Smooth muscle cell (in vitro differentiated cells): ENCODE measurements at regions not wholly inside any gene's neighbourhood (a gene's known extent, or its start where the extent isn't known, plus 50 kb on each side); places are given as distances from the start of the nearest gene placed in this dataset.

Experiments used
- DNase-seq: peaks from one replicate; lab custom pipeline; 2025; ENCODE audit not compliant: unreplicated experiment; lab: John Stamatoyannopoulos, UW
- H2AFZ ChIP-seq: fragments of 200-600 bp; sonication (generic); 2 replicates; pipeline ENCODE4 v1.6.0; 2016; ENCODE audit warnings: antibody characterized with exemption, low read depth, mild to moderate bottlenecking
- H3F3A ChIP-seq: fragments of 200-600 bp; sonication (generic); 2 replicates; pipeline ENCODE4 v1.6.0; 2017; ENCODE audit warnings: antibody characterized with exemption, low read depth
- H3K27ac ChIP-seq: fragments of 200-600 bp; sonication (generic); 2 replicates; pipeline ENCODE4 v1.5.1; 2016; ENCODE audit warnings: low read depth, mild to moderate bottlenecking
- H3K27me3 ChIP-seq: fragments of 200-600 bp; sonication (generic); 2 replicates; pipeline ENCODE4 v1.6.1; 2016; ENCODE audit warnings: low read depth, mild to moderate bottlenecking
- H3K36me3 ChIP-seq: fragments of 200-600 bp; sonication (generic); 2 replicates; pipeline ENCODE4 v1.5.1; 2016; ENCODE audit warnings: low read depth
- H3K4me1 ChIP-seq: fragments of 200-600 bp; sonication (generic); 2 replicates; pipeline ENCODE4 v1.5.1; 2016; ENCODE audit warnings: low read depth
- H3K4me2 ChIP-seq: fragments of 200-600 bp; sonication (generic); 2 replicates; pipeline ENCODE4 v1.6.0; 2016; ENCODE audit warnings: mild to moderate bottlenecking
- H3K4me3 ChIP-seq: fragments of 200-600 bp; sonication (generic); 2 replicates; pipeline ENCODE4 v1.5.1; 2016; ENCODE audit warnings: mild to moderate bottlenecking
- H3K79me2 ChIP-seq: fragments of 200-600 bp; sonication (generic); 2 replicates; pipeline ENCODE4 v1.6.0; 2016; ENCODE audit warnings: low read depth, mild to moderate bottlenecking
- H3K9ac ChIP-seq: fragments of 200-600 bp; sonication (generic); 2 replicates; pipeline ENCODE4 v1.6.0; 2016; ENCODE audit warnings: low read depth
- H3K9me3 ChIP-seq: fragments of 200-600 bp; sonication (generic); replicated peaks from 2 replicates; pipeline ENCODE4 v1.5.1; 2016; ENCODE audit warnings: low read depth
- H4K20me1 ChIP-seq: fragments of 200-600 bp; sonication (generic); 2 replicates; pipeline ENCODE4 v1.6.0; 2016; ENCODE audit warnings: low read depth
- CTCF ChIP-seq: fragments of 200-600 bp; sonication (generic); IDR thresholded peaks from 2 replicates; pipeline ENCODE4 v1.5.1; 2017; ENCODE audit warnings: borderline replicate concordance, mild to moderate bottlenecking, antibody characterized with exemption; ENCODE audit not compliant: insufficient read depth, poor library complexity, severe bottlenecking
- WGBS: methylation state at CpG from one replicate; pipeline ENCODE4 v1.1.7; 2016; ENCODE audit warnings: low lambda C conversion rate; 5-methylcytosine and 5-hydroxymethylcytosine counted together

DNA sequence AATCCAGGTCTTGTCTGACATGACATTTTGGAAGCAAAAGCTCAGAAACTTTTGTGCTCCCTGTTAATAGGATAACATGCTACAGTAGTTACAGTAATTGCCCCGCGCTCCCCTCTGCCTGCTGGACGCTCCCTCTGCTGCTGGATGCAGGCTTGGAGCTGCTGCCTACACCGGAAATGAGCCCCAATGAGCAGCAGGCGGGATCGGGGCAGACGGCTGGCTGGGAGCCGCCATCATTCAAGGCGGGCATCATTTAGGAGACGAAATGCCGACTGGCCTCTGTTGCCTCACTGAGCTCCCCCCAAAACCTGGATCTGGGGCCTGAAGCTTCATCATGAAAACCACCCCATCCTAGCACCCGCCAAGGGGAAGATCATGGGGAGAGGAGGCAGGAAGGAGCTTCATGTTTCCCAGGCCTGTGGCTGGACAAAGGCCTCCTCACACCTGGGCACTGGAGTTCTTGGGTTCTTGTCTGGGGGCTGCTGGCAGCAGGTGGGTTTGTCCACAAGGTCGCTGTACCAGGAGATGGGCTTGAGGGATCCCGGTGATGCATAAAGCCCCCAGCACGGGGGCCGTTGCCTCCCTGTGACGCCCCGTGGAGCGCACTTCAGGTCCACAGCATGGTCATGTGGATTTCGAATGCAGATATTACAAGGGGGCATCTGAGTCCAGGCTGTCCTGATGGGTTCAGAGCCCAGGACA is 664.3 kb downstream of the BRD1 start:
- DNase-seq, result no peak
- no peak for TF ChIP-seq CTCF
- Histone ChIP-seq H3K79me2 (no peaks in the 10 kb centered on the region), H3K9ac (no peak overlapping the region), H4K20me1 (no peaks in the 10 kb centered on the region), H3K27me3 (no peaks in the 10 kb centered on the region), H3F3A (no peaks in the 10 kb centered on the region), H3K27ac (no peak overlapping the region), H3K4me2 (no peak overlapping the region), H3K4me1 (no peaks in the 10 kb centered on the region), H2AFZ (no peak overlapping the region), H3K9me3 (no peaks in the 10 kb centered on the region), H3K36me3 (no peaks in the 10 kb centered on the region), H3K4me3 (no peak overlapping the region)
- 91% methylated on average over 20 of the region's 20 CpGs for WGBS

DNA sequence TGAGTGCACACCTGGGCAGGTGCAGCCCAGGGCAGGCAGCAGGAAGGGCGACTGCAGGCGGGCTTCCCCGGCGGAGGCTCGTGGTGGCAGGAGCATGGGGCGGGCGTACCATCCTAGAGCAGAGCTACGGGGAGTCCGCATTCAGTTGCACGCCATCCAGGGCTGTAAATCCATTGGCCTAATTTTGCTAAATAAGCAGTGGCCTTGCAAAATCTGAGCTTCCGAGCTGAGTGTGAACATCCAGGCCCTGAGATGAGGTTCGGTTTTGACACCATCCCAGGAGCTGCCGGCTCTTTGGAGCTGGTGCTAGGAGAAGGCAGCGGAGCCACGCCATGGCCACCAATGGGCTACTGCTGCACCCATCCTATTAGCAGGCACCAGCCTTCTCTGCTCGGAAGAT is 664.8 kb downstream of the BRD1 start:
- no peak for TF ChIP-seq CTCF
- H3K9me3 ChIP-seq, result no peaks in the 10 kb centered on the region

DNA sequence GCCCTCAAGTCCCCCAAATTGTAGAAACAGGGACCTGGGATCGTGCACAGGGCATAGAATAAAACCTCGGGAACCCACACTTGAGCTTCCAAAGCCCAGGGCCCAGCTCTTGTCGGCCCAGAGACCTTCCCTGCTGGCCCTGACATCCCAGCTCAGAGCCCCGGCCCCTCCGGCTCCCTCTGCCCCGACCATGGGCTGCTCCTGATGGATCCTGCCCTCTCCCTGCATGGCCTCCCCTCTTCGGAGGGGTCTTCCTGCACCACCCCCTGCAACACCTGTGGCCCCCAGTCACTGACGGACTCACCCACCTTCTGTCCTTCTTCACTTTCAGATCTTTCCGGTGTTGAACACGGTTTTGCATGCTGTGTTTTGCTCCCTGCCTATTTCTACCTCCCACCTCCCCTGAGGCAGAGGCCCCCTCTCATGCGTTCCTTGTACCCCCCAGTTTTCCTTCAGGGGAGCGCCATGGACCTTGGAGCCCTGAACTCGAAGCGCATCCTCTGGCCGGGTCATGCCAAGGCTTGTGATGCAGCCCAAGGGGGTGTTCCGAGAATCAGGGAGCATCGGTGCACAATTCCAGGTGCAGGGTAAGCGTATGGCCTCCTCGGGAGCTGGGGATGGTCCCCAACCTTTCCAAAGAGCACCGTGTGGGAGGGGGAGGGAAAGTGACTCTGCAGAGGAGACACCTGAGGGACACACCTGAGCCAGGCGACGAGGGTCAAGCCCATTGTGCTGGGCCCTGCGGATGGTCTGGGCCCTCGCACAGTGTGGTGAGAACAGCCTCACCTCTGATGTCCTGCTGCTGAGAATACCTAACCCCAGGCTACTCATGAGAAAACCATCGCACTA is 666.4 kb downstream of the BRD1 start:
- H3K4me3 ChIP-seq, result no peak overlapping the region
- no peaks in the 10 kb centered on the region for H3K36me3 ChIP-seq
- no peaks in the 10 kb centered on the region for H3K79me2 ChIP-seq
- H3K9ac ChIP-seq, result no peak overlapping the region
- no peak overlapping the region for H3K4me2 ChIP-seq
- H2AFZ ChIP-seq, result no peak overlapping the region
- H3K27ac ChIP-seq, result no peak overlapping the region
- no peaks in the 10 kb centered on the region for H3K9me3 ChIP-seq
- TF ChIP-seq CTCF, result no peak
- no peaks in the 10 kb centered on the region for H4K20me1 ChIP-seq
- no peak for DNase-seq
- H3K27me3 ChIP-seq, result no peaks in the 10 kb centered on the region
- H3F3A ChIP-seq, result no peaks in the 10 kb centered on the region
- no peaks in the 10 kb centered on the region for H3K4me1 ChIP-seq
- 94% methylated on average over 23 of the region's 25 CpGs for WGBS

More for the DNA sequence above, 664.8 kb downstream of the BRD1 start:
- Histone ChIP-seq H3F3A (no peaks in the 10 kb centered on the region), H3K4me3 (no peak overlapping the region), H3K36me3 (no peaks in the 10 kb centered on the region), H3K27ac (no peak overlapping the region), H3K9ac (no peak overlapping the region), H3K79me2 (no peaks in the 10 kb centered on the region), H3K4me2 (no peak overlapping the region), H2AFZ (no peak overlapping the region), H3K27me3 (no peaks in the 10 kb centered on the region), H3K4me1 (no peaks in the 10 kb centered on the region), H4K20me1 (no peaks in the 10 kb centered on the region)
- DNase-seq, result no peak
- WGBS, result 96% methylated on average over 16 of the region's 16 CpGs
